ENCODE measurements at regions not wholly inside any gene's neighbourhood (a gene's known extent, or its start where the extent isn't known, plus 50 kb on each side); places are given as distances from the start of the nearest gene placed in this dataset.

- H3K27ac ChIP-seq (ENCODE audit: low read depth, low read length) = no peak overlapping the region
- no peaks in the 10 kb centered on the region for H4K20me1 ChIP-seq (ENCODE audit: insufficient read depth, low read length)
- no peak overlapping the region for H2AFZ ChIP-seq (ENCODE audit: low read length)
- H3K36me3 ChIP-seq (ENCODE audit: insufficient read depth, low read length) = no peaks in the 10 kb centered on the region
- H3K79me2 ChIP-seq (ENCODE audit: insufficient read depth, low read length) = no peaks in the 10 kb centered on the region
- peaks cover 10% of the 10 kb centered on the region for H3K27me3 ChIP-seq (ENCODE audit: insufficient read depth, low read length)
- TF ChIP-seq CTCF (IDR thresholded peaks at IDR 0.05; ENCODE audit: extremely low read depth, low read depth, low read length) = no peak
- no peak for DNase-seq (ENCODE audit: insufficient read length, low spot score, missing footprints)
- H3K4me2 ChIP-seq (ENCODE audit: insufficient read depth, low read length) = no peak overlapping the region
- no peak overlapping the region for H3K4me3 ChIP-seq (ENCODE audit: insufficient read depth, low read length)
- no peaks in the 10 kb centered on the region for H3K9me3 ChIP-seq (ENCODE audit: low read depth, low read length)
- H3K4me1 ChIP-seq (ENCODE audit: insufficient read depth, low read length) = no peaks in the 10 kb centered on the region
Observed at GRCh38 chr20:48224533-48225050, 439.3 kb upstream of the SULF2 start.

GRCh38 chr20:48223715-48224114 is 438.4 kb upstream of the SULF2 start:
- Histone ChIP-seq H3K36me3 (ENCODE audit: insufficient read depth, low read length) (no peaks in the 10 kb centered on the region), H3K4me2 (ENCODE audit: insufficient read depth, low read length) (no peak overlapping the region), H3K79me2 (ENCODE audit: insufficient read depth, low read length) (no peaks in the 10 kb centered on the region), H3K4me3 (ENCODE audit: insufficient read depth, low read length) (no peak overlapping the region), H4K20me1 (ENCODE audit: insufficient read depth, low read length) (no peaks in the 10 kb centered on the region), H3K27ac (ENCODE audit: low read depth, low read length) (no peak overlapping the region), H2AFZ (ENCODE audit: low read length) (no peak overlapping the region), H3K9me3 (ENCODE audit: low read depth, low read length) (no peaks in the 10 kb centered on the region), H3K27me3 (ENCODE audit: insufficient read depth, low read length) (peaks cover 14% of the 10 kb centered on the region), H3K4me1 (ENCODE audit: insufficient read depth, low read length) (no peaks in the 10 kb centered on the region)
- no peak for TF ChIP-seq CTCF (IDR thresholded peaks at IDR 0.05; ENCODE audit: extremely low read depth, low read depth, low read length)
- peak; percentile 31 for DNase-seq (ENCODE audit: insufficient read length, low spot score, missing footprints)

GRCh38 chr20:48222595-48223180 is 437.4 kb upstream of the SULF2 start:
- Histone ChIP-seq H3K27me3 (ENCODE audit: insufficient read depth, low read length) (peaks cover 14% of the 10 kb centered on the region), H3K9me3 (ENCODE audit: low read depth, low read length) (no peaks in the 10 kb centered on the region), H2AFZ (ENCODE audit: low read length) (no peak overlapping the region), H3K79me2 (ENCODE audit: insufficient read depth, low read length) (no peaks in the 10 kb centered on the region), H3K36me3 (ENCODE audit: insufficient read depth, low read length) (no peaks in the 10 kb centered on the region), H3K27ac (ENCODE audit: low read depth, low read length) (no peak overlapping the region), H3K4me3 (ENCODE audit: insufficient read depth, low read length) (no peak overlapping the region), H4K20me1 (ENCODE audit: insufficient read depth, low read length) (no peaks in the 10 kb centered on the region), H3K4me1 (ENCODE audit: insufficient read depth, low read length) (no peaks in the 10 kb centered on the region), H3K4me2 (ENCODE audit: insufficient read depth, low read length) (no peak overlapping the region)
- DNase-seq (ENCODE audit: insufficient read length, low spot score, missing footprints) = peak; percentile 23
- TF ChIP-seq CTCF (IDR thresholded peaks at IDR 0.05; ENCODE audit: extremely low read depth, low read depth, low read length) = no peak

GRCh38 chr20:48220033-48220633 is 434.9 kb upstream of the SULF2 start:
- Histone ChIP-seq H3K4me1 (ENCODE audit: insufficient read depth, low read length) (no peaks in the 10 kb centered on the region), H3K4me2 (ENCODE audit: insufficient read depth, low read length) (no peak overlapping the region), H3K79me2 (ENCODE audit: insufficient read depth, low read length) (no peaks in the 10 kb centered on the region), H3K27ac (ENCODE audit: low read depth, low read length) (no peak overlapping the region), H3K27me3 (ENCODE audit: insufficient read depth, low read length) (peaks cover 14% of the 10 kb centered on the region), H3K4me3 (ENCODE audit: insufficient read depth, low read length) (no peak overlapping the region), H3K36me3 (ENCODE audit: insufficient read depth, low read length) (no peaks in the 10 kb centered on the region), H2AFZ (ENCODE audit: low read length) (no peak overlapping the region), H3K9me3 (ENCODE audit: low read depth, low read length) (no peaks in the 10 kb centered on the region), H4K20me1 (ENCODE audit: insufficient read depth, low read length) (no peaks in the 10 kb centered on the region)
- DNase-seq (ENCODE audit: insufficient read length, low spot score, missing footprints) = peak; percentile 25
- no peak for TF ChIP-seq CTCF (IDR thresholded peaks at IDR 0.05; ENCODE audit: extremely low read depth, low read depth, low read length)

Data from osteoblast (primary cell).